ENCODE measurements at regions not wholly inside any gene's neighbourhood (a gene's known extent, or its start where the extent isn't known, plus 50 kb on each side); places are given as distances from the start of the nearest gene placed in this dataset.

- no peaks in the 10 kb centered on the region for H4K20me1 ChIP-seq (ENCODE audit: control insufficient read depth, insufficient read depth)
- H3K4me2 ChIP-seq (ENCODE audit: control insufficient read depth, insufficient read depth): no peak overlapping the region
- no peak overlapping the region for H3K27ac ChIP-seq (ENCODE audit: control insufficient read depth, insufficient read depth)
- POLR2A ChIA-PET: no interaction called here
- SMC1A ChIA-PET (ENCODE audit: uncharacterized antibody, unreplicated experiment): no interaction called here
- CTCF ChIA-PET: no interaction called here
- no peaks in the 10 kb centered on the region for H3K9me3 ChIP-seq (replicated peaks; ENCODE audit: control insufficient read depth, insufficient read depth, low read length)
- BruUV-seq (replicated peaks): no TSS peak
- 3% methylated on average over 2 of the region's 2 CpGs for WGBS (ENCODE audit: insufficient coverage, insufficient replicate concordance, low lambda C conversion rate, missing lambda C conversion rate)
- H3K79me2 ChIP-seq (ENCODE audit: control insufficient read depth, insufficient read depth, low read length): no peaks in the 10 kb centered on the region
- no peaks in the 10 kb centered on the region for H3K4me1 ChIP-seq (ENCODE audit: control insufficient read depth, insufficient read depth, low read length)
- ATAC-seq: no peak
- H3K9ac ChIP-seq (ENCODE audit: control insufficient read depth, insufficient read depth, low read length): no peak overlapping the region
- FAIRE-seq: no peak
- intact Hi-C loops (cut with micrococcal nuclease; ENCODE audit: unreplicated experiment): no loop called here
- TF ChIP-seq PRDM15 (CRISPR knock-in tag; IDR thresholded peaks at IDR 0.05) (no peak), SP1 (IDR thresholded peaks at IDR 0.05; ENCODE audit: low read depth, low read length) (no peak), TBL1XR1 (IDR thresholded peaks at IDR 0.05; ENCODE audit: low read depth, low read length) (no peak), CREB1 (IDR thresholded peaks at IDR 0.05; ENCODE audit: low read depth) (no peak), BRCA1 (IDR thresholded peaks at IDR 0.05; ENCODE audit: low read depth, low read length) (no peak)
- RAD21 ChIA-PET (ENCODE audit: unreplicated experiment): no interaction called here
- H2AFZ ChIP-seq (ENCODE audit: control insufficient read depth, low read depth, low read length): no peak overlapping the region
- no peaks in the 10 kb centered on the region for H3K27me3 ChIP-seq (replicated peaks in 1 of 2; ENCODE audit: control insufficient read depth in 2 of 2, insufficient read depth in 2 of 2, low read length in 1 of 2)
- no peak for DNase-seq (ENCODE audit: low read depth, low spot score)
- H3K36me3 ChIP-seq (ENCODE audit: control insufficient read depth in 2 of 2, insufficient read depth in 2 of 2, low read length in 1 of 2): no peaks in the 10 kb centered on the region
- in situ Hi-C loops (cut with MboI): no loop called here
- H3K4me3 ChIP-seq: no peak overlapping the region
Observed at GRCh38 chr2:17162713-17163112, 355.5 kb downstream of the RAD51AP2 start.

GRCh38 chr2:17160594-17160993 is 357.6 kb downstream of the RAD51AP2 start:
- H3K27me3 ChIP-seq (replicated peaks in 1 of 2; ENCODE audit: control insufficient read depth in 2 of 2, insufficient read depth in 2 of 2, low read length in 1 of 2): no peaks in the 10 kb centered on the region
- ChIA-PET CTCF (no interaction called here), POLR2A (no interaction called here), SMC1A (ENCODE audit: uncharacterized antibody, unreplicated experiment) (no interaction called here), RAD21 (ENCODE audit: unreplicated experiment) (no interaction called here)
- TF ChIP-seq SPI1 (IDR thresholded peaks at IDR 0.05; ENCODE audit: borderline replicate concordance, insufficient read depth, low read depth, low read length): peak; percentile 28; the same call in 1 of the 2 replicates
- TF ChIP-seq BCL3 (IDR thresholded peaks at IDR 0.05; ENCODE audit: borderline replicate concordance, insufficient read depth, low read depth, low read length, poor library complexity, severe bottlenecking): no peak
- H3K4me3 ChIP-seq: no peak overlapping the region
- H3K4me2 ChIP-seq (ENCODE audit: control insufficient read depth, insufficient read depth): no peak overlapping the region
- in situ Hi-C loops (cut with MboI): no loop called here
- intact Hi-C loops (cut with micrococcal nuclease; ENCODE audit: unreplicated experiment): no loop called here
- no TSS peak for BruUV-seq (replicated peaks)
- H3K36me3 ChIP-seq (ENCODE audit: control insufficient read depth in 2 of 2, insufficient read depth in 2 of 2, low read length in 1 of 2): no peaks in the 10 kb centered on the region
- ATAC-seq (no peak), DNase-seq (ENCODE audit: low read depth, low spot score) (no peak), FAIRE-seq (no peak)
- no peaks in the 10 kb centered on the region for H4K20me1 ChIP-seq (ENCODE audit: control insufficient read depth, insufficient read depth)
- H2AFZ ChIP-seq (ENCODE audit: control insufficient read depth, low read depth, low read length): no peak overlapping the region
- H3K9ac ChIP-seq (ENCODE audit: control insufficient read depth, insufficient read depth, low read length): no peak overlapping the region
- H3K9me3 ChIP-seq (replicated peaks; ENCODE audit: control insufficient read depth, insufficient read depth, low read length): no peaks in the 10 kb centered on the region
- no peaks in the 10 kb centered on the region for H3K4me1 ChIP-seq (ENCODE audit: control insufficient read depth, insufficient read depth, low read length)
- no peak overlapping the region for H3K27ac ChIP-seq (ENCODE audit: control insufficient read depth, insufficient read depth)
- H3K79me2 ChIP-seq (ENCODE audit: control insufficient read depth, insufficient read depth, low read length): no peaks in the 10 kb centered on the region
- 37% methylated on average over 1 of the region's 1 CpG for WGBS (ENCODE audit: insufficient coverage, insufficient replicate concordance, low lambda C conversion rate, missing lambda C conversion rate)
